Fibroblast of lung (primary cell): ENCODE measurements at regions not wholly inside any gene's neighbourhood (a gene's known extent, or its start where the extent isn't known, plus 50 kb on each side); places are given as distances from the start of the nearest gene placed in this dataset.

Experiments
- CTCF ChIP-seq, 2 donors: IDR thresholded peaks in 1 of 2; conservative IDR thresholded peaks in 1 of 2; 1 replicate in 1 of 2; 2 replicates in 1 of 2; pipeline ENCODE4 v1.5.1; 2011 to 2012; ENCODE audit warnings: low read length in 2 of 2, control low read depth in 1 of 2, inconsistent platforms in 1 of 2, low read depth in 1 of 2, mild to moderate bottlenecking in 1 of 2
- EZH2 ChIP-seq: IDR thresholded peaks from 2 replicates; pipeline ENCODE4 v1.5.1; 2012; ENCODE audit warnings: low read length, control low read depth, mild to moderate bottlenecking; ENCODE audit errors: missing control alignments

- no peak for TF ChIP-seq CTCF (conservative IDR thresholded peaks at IDR 0.05 in 1 of 2, IDR thresholded peaks at IDR 0.05 in 1 of 2; ENCODE audit: low read depth in 1 of 2, low read length in 2 of 2)
- no peak for TF ChIP-seq EZH2
These were observed 637.8 kb upstream of the VSTM2A start for GRCh38 chr7:53904355-53904754.
